HCT116 (cell line): ENCODE measurements at regions not wholly inside any gene's neighbourhood (a gene's known extent, or its start where the extent isn't known, plus 50 kb on each side); places are given as distances from the start of the nearest gene placed in this dataset.

Source experiments
- ATAC-seq: fragments of 200-7000 bp; cut with Tn5 transposase; 2 replicates; pipeline ENCODE4 v1.9.1; 2020; ENCODE audit warnings: mild to moderate bottlenecking, moderate library complexity
- BruUV-seq: library from RNA; stranded (reverse); fragments of 400-500 nt; replicated peaks from 2 replicates; lab custom pipeline; 2021; lab: Mats Ljungman, UMichigan
- CTCF ChIA-PET: fragments of 300-600 bp; sonication (Branson Sonifier 250); formaldehyde crosslinking; loops from one replicate; lab custom pipeline; 2021; ENCODE audit warnings: antibody characterized with exemption; lab: Charles Lee
- POLR2A ChIA-PET: fragments of 300-600, 350-600 bp; sonication (Branson Sonifier 250); formaldehyde crosslinking; loops from one replicate; lab custom pipeline; 2021; ENCODE audit warnings: antibody characterized with exemption; lab: Charles Lee
- RAD21 ChIA-PET, 2 experiments: fragments of 300-600 bp; sonication (Branson Sonifier 250); formaldehyde crosslinking; loops; one replicate each; lab custom pipeline; 2023; ENCODE audit warnings: low total read pairs in 2 of 2; ENCODE audit not compliant: uncharacterized antibody in 2 of 2, unreplicated experiment in 2 of 2, low non-redundant PET in 1 of 2; lab: Charles Lee
- DNase-seq: peaks from one replicate; pipeline ENCODE4 v3.0.0-alpha.2; 2010; ENCODE audit warnings: low read depth, low spot score
- H2AFZ ChIP-seq: fragments of 200-600 bp; shearing (Covaris generic), sonication (generic); 2 replicates; pipeline ENCODE4 v1.6.1; 2017; ENCODE audit warnings: low read depth, mixed run types, mixed read lengths, antibody characterized with exemption, low read length; ENCODE audit not compliant: poor library complexity, severe bottlenecking
- H3K27ac ChIP-seq: 2 replicates; pipeline ENCODE4 v1.5.1; 2012; ENCODE audit warnings: low read depth, low read length
- H3K27me3 ChIP-seq: fragments of 200-600 bp; sonication (generic); 2 replicates; pipeline ENCODE4 v1.6.1; 2016; ENCODE audit warnings: mixed run types, low read length, mixed read lengths; ENCODE audit not compliant: insufficient read depth
- H3K36me3 ChIP-seq, 2 experiments: fragments of 200-500 bp in 1 of 2; fragments of 200-600 bp in 1 of 2; sonication (Bioruptor generic) in 1 of 2; sonication (generic) in 1 of 2; 2 replicates each; pipeline versions ENCODE4 v1.5.1 to v1.6.1; 2014 to 2016; ENCODE audit warnings: low read length in 2 of 2, inconsistent platforms in 1 of 2, mixed read lengths in 1 of 2, mixed run types in 1 of 2; ENCODE audit not compliant: insufficient read depth in 2 of 2, control insufficient read depth in 1 of 2
- H3K4me1 ChIP-seq, 2 experiments: fragments of 200-600 bp in 1 of 2; sonication (generic) in 1 of 2; 2 replicates each; pipeline versions ENCODE4 v1.5.1 to v1.6.1; 2012 to 2017; ENCODE audit warnings: low read length in 2 of 2, inconsistent platforms in 1 of 2, mild to moderate bottlenecking in 1 of 2, mixed read lengths in 1 of 2, mixed run types in 1 of 2, moderate library complexity in 1 of 2; ENCODE audit not compliant: insufficient read depth in 2 of 2, control insufficient read depth in 1 of 2
- H3K4me2 ChIP-seq: fragments of 200-600 bp; sonication (generic); 2 replicates; pipeline ENCODE4 v1.6.1; 2017; ENCODE audit warnings: mixed run types, low read length, mixed read lengths
- H3K4me3 ChIP-seq, 2 experiments: fragments of 200-600 bp in 1 of 2; sonication (generic) in 1 of 2; replicated peaks in 1 of 2; 2 replicates each; pipeline ENCODE4 v1.5.1; 2011 to 2016; ENCODE audit warnings: low read length in 2 of 2, control low read depth in 1 of 2, low read depth in 1 of 2, mild to moderate bottlenecking in 1 of 2, mixed read lengths in 1 of 2, mixed run types in 1 of 2
- H3K79me2 ChIP-seq: fragments of 200-600 bp; sonication (generic); 2 replicates; pipeline ENCODE4 v1.6.1; 2017; ENCODE audit warnings: mild to moderate bottlenecking, mixed run types, low read length, moderate library complexity, mixed read lengths; ENCODE audit not compliant: insufficient read depth
- H3K9ac ChIP-seq: fragments of 200-600 bp; sonication (generic); 2 replicates; pipeline ENCODE4 v1.6.1; 2016; ENCODE audit warnings: low read length, mixed read lengths
- H3K9me2 ChIP-seq: fragments of 200-600 bp; sonication (generic), shearing (Covaris generic); 2 replicates; pipeline ENCODE4 v1.6.1; 2017; ENCODE audit warnings: mixed run types, mild to moderate bottlenecking, moderate library complexity; ENCODE audit not compliant: insufficient read depth
- H3K9me3 ChIP-seq, 2 experiments: fragments of 200-500 bp in 1 of 2; fragments of 200-600 bp in 1 of 2; sonication (Bioruptor generic) in 1 of 2; sonication (generic) in 1 of 2; 2 replicates each; pipeline ENCODE4 v1.6.1; 2014 to 2017; ENCODE audit warnings: low read length in 2 of 2, mixed read lengths in 2 of 2, inconsistent platforms in 1 of 2, low read depth in 1 of 2, mild to moderate bottlenecking in 1 of 2, mixed run types in 1 of 2, moderate library complexity in 1 of 2; ENCODE audit not compliant: control insufficient read depth in 1 of 2, insufficient read depth in 1 of 2
- H4K20me1 ChIP-seq: fragments of 200-600 bp; sonication (generic), shearing (Covaris generic); 2 replicates; pipeline ENCODE4 v1.6.1; 2017; ENCODE audit warnings: mixed run types, mild to moderate bottlenecking, moderate library complexity; ENCODE audit not compliant: insufficient read depth
- CBX3 ChIP-seq: IDR thresholded peaks from 2 replicates; pipeline ENCODE4 v1.6.1; 2012; ENCODE audit warnings: low read depth
- CTCF ChIP-seq, 3 experiments: fragments of 200-600 bp in 1 of 3; sonication (generic) in 1 of 3; IDR thresholded peaks in 2 of 3; conservative IDR thresholded peaks in 1 of 3; 2 replicates each; pipeline ENCODE4 v1.5.1; 2012 to 2017; ENCODE audit warnings: low read depth in 2 of 3, low read length in 2 of 3, antibody characterized with exemption in 1 of 3, borderline replicate concordance in 1 of 3, control low read depth in 1 of 3, mild to moderate bottlenecking in 1 of 3, mixed read lengths in 1 of 3, mixed run types in 1 of 3, moderate library complexity in 1 of 3; ENCODE audit not compliant: insufficient read depth in 1 of 3
- EGR1 ChIP-seq: IDR thresholded peaks from 2 replicates; pipeline ENCODE4 v1.6.1; 2012; ENCODE audit warnings: low read depth
- EZH2 ChIP-seq: fragments of 200-600 bp; sonication (generic); IDR thresholded peaks from 2 replicates; pipeline ENCODE4 v1.6.1; 2017; ENCODE audit warnings: antibody characterized with exemption, mixed run types
- FOSL1 ChIP-seq: IDR thresholded peaks from 2 replicates; pipeline ENCODE4 v1.6.1; 2012; ENCODE audit warnings: low read depth
- JUND ChIP-seq: IDR thresholded peaks from 2 replicates; pipeline ENCODE4 v1.6.1; 2012
- SIN3A ChIP-seq: IDR thresholded peaks from 2 replicates; pipeline ENCODE4 v1.6.1; 2012; ENCODE audit warnings: low read depth
- SP1 ChIP-seq: IDR thresholded peaks from 2 replicates; pipeline ENCODE4 v1.6.1; 2012; ENCODE audit warnings: low read depth
- TCF7L2 ChIP-seq: IDR thresholded peaks from 2 replicates; pipeline ENCODE4 v1.7.0; 2011; ENCODE audit warnings: borderline replicate concordance, inconsistent platforms; ENCODE audit not compliant: insufficient read depth, insufficient read length; ENCODE audit errors: extremely low read depth
- YY1 ChIP-seq: IDR thresholded peaks from 2 replicates; pipeline ENCODE4 v1.6.1; 2011; ENCODE audit warnings: low read length, low read depth, moderate library complexity, mild to moderate bottlenecking; ENCODE audit not compliant: insufficient replicate concordance; ENCODE audit errors: extremely low read depth
- ZNF274 ChIP-seq: fragments of 200-500 bp; sonication (Bioruptor generic); IDR thresholded peaks from 2 replicates; pipeline ENCODE4 v1.6.1; 2014; ENCODE audit warnings: mild to moderate bottlenecking, low read depth, low read length, inconsistent platforms
- intact Hi-C: fragments of 100-400 bp; cut with micrococcal nuclease; formaldehyde crosslinking; loops from 2 replicates; pipeline ENCODE4 v1.10.0; 2022
- TF ChIP-seq, protein P1 (sequence below): IDR thresholded peaks from 2 replicates; pipeline ENCODE4 v1.6.1; 2012; ENCODE audit warnings: low read depth
- TF ChIP-seq, protein P2 (sequence below): IDR thresholded peaks from 2 replicates; pipeline ENCODE4 v1.6.1; 2012

DNA sequence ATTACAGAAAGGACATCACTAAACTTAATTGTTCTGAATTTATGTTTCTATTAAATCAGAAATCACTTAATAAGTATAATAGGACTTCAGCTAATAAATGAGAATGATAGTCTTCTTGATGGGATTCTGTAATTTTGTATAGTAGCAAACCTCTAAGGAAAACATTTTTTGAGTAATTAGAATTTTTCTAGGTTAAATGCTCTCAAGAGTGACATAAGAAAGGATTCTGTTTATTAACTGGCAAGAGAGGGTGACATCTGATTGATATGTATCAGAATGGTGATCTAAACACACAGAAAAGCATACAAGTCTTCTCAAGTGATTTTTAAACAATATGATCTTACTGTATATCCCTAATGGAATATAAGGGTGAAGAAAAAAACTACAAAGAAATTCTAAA is 1597.7 kb upstream of the PRR20A start:
- Histone ChIP-seq H3K9me3 (peaks cover 8 to 19% of the 10 kb centered on the region in 2 experiments; a peak in 2 of 4 replicates), H3K9me2 (no peaks in the 10 kb centered on the region), H3K27ac (no peak overlapping the region), H3K9ac (no peak overlapping the region), H3K27me3 (no peaks in the 10 kb centered on the region), H3K4me1 (no peaks in the 10 kb centered on the region), H4K20me1 (no peaks in the 10 kb centered on the region), H3K4me3 (no peak overlapping the region), H3K36me3 (no peaks in the 10 kb centered on the region), H2AFZ (no peak overlapping the region), H3K79me2 (no peaks in the 10 kb centered on the region), H3K4me2 (no peak overlapping the region)
- BruUV-seq = no TSS peak
- ChIA-PET CTCF (no interaction called here), RAD21 (no interaction called here), POLR2A (no interaction called here)
- DNase-seq = no peak
- intact Hi-C loops = no loop called here
- no peak for TF ChIP-seq SIN3A
- no peak for TF ChIP-seq EZH2
- TF ChIP-seq JUND = no peak
- TF ChIP-seq FOSL1 = no peak
- TF ChIP-seq TCF7L2 = no peak
- no peak for TF ChIP-seq CTCF (IDR thresholded peaks at IDR 0.05 in 2 of 3, conservative IDR thresholded peaks at IDR 0.05 in 1 of 3; ENCODE audit: borderline replicate concordance in 1 of 3, insufficient read depth in 1 of 3, low read depth in 2 of 3, low read length in 2 of 3)
- no peak for TF ChIP-seq ZNF274
- TF ChIP-seq, protein P1, sequence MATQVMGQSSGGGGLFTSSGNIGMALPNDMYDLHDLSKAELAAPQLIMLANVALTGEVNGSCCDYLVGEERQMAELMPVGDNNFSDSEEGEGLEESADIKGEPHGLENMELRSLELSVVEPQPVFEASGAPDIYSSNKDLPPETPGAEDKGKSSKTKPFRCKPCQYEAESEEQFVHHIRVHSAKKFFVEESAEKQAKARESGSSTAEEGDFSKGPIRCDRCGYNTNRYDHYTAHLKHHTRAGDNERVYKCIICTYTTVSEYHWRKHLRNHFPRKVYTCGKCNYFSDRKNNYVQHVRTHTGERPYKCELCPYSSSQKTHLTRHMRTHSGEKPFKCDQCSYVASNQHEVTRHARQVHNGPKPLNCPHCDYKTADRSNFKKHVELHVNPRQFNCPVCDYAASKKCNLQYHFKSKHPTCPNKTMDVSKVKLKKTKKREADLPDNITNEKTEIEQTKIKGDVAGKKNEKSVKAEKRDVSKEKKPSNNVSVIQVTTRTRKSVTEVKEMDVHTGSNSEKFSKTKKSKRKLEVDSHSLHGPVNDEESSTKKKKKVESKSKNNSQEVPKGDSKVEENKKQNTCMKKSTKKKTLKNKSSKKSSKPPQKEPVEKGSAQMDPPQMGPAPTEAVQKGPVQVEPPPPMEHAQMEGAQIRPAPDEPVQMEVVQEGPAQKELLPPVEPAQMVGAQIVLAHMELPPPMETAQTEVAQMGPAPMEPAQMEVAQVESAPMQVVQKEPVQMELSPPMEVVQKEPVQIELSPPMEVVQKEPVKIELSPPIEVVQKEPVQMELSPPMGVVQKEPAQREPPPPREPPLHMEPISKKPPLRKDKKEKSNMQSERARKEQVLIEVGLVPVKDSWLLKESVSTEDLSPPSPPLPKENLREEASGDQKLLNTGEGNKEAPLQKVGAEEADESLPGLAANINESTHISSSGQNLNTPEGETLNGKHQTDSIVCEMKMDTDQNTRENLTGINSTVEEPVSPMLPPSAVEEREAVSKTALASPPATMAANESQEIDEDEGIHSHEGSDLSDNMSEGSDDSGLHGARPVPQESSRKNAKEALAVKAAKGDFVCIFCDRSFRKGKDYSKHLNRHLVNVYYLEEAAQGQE = no peak
- TF ChIP-seq, protein P2, sequence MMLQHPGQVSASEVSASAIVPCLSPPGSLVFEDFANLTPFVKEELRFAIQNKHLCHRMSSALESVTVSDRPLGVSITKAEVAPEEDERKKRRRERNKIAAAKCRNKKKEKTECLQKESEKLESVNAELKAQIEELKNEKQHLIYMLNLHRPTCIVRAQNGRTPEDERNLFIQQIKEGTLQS = no peak
- no peak for TF ChIP-seq CBX3
- no peak for TF ChIP-seq YY1
- TF ChIP-seq SP1 = no peak
- no peak for TF ChIP-seq EGR1
- ATAC-seq = no peak
